CD4-positive, alpha-beta T cell (primary cell): ENCODE measurements at regions not wholly inside any gene's neighbourhood (a gene's known extent, or its start where the extent isn't known, plus 50 kb on each side); places are given as distances from the start of the nearest gene placed in this dataset.

ENCODE experiments used
- ATAC-seq: fragments of 200-7000 bp; cut with Tn5 transposase; one replicate; pipeline ENCODE4 v1.10.0; 2022; ENCODE audit warnings: mild to moderate bottlenecking; ENCODE audit not compliant: poor library complexity
- CTCF ChIA-PET: fragments of 350-600 bp; sonication (Branson Sonifier 250); formaldehyde crosslinking; loops from one replicate; lab custom pipeline; 2021; ENCODE audit warnings: antibody characterized with exemption, inconsistent platforms; lab: Charles Lee
- POLR2A ChIA-PET: fragments of 350-600 bp; sonication (Branson Sonifier 250); formaldehyde crosslinking; loops from one replicate; lab custom pipeline; 2021; ENCODE audit warnings: antibody characterized with exemption, inconsistent platforms; lab: Charles Lee
- DNase-seq, 14 experiments: peaks; one replicate each; pipeline ENCODE4 v3.0.0-alpha.2; 2013 to 2020; ENCODE audit warnings: mixed read lengths in 2 of 14
- H3K27ac ChIP-seq, 2 donors: one replicate each; pipeline versions ENCODE4 v1.5.1 to v1.7.0; 2013; ENCODE audit warnings: low read length in 2 of 2, low read depth in 1 of 2, mild to moderate bottlenecking in 1 of 2
- H3K27me3 ChIP-seq, 2 experiments: 1 replicate in 1 of 2; 2 replicates in 1 of 2; pipeline versions ENCODE4 v1.6.1 to v1.7.0; 2013; ENCODE audit warnings: low read length in 2 of 2, control low read depth in 1 of 2, mild to moderate bottlenecking in 1 of 2, moderate library complexity in 1 of 2; ENCODE audit not compliant: insufficient read depth in 2 of 2, control insufficient read depth in 1 of 2
- H3K36me3 ChIP-seq: one replicate; pipeline ENCODE4 v1.6.1; 2013; ENCODE audit warnings: low read length, control low read depth; ENCODE audit not compliant: insufficient read depth
- H3K4me1 ChIP-seq: one replicate; pipeline ENCODE4 v1.6.1; 2013; ENCODE audit warnings: low read length, control low read depth; ENCODE audit not compliant: insufficient read depth
- H3K4me3 ChIP-seq: one replicate; pipeline ENCODE4 v1.5.1; 2013; ENCODE audit warnings: mild to moderate bottlenecking, low read length, moderate library complexity
- H3K9me3 ChIP-seq, 2 experiments: 1 replicate in 1 of 2; 2 replicates in 1 of 2; pipeline versions ENCODE4 v1.6.1 to v1.7.0; 2013; ENCODE audit warnings: low read length in 2 of 2, mild to moderate bottlenecking in 2 of 2, control low read depth in 1 of 2, moderate library complexity in 1 of 2; ENCODE audit not compliant: control insufficient read depth in 1 of 2, insufficient read depth in 1 of 2
- H3K27ac Mint-ChIP-seq: one replicate; pipeline ENCODE4 v1.8.0; 2020; ENCODE audit warnings: mixed read lengths
- H3K27me3 Mint-ChIP-seq: one replicate; pipeline ENCODE4 v1.8.0; 2021; ENCODE audit warnings: mixed read lengths
- H3K36me3 Mint-ChIP-seq: one replicate; pipeline ENCODE4 v1.8.0; 2021; ENCODE audit warnings: low read depth, mixed read lengths
- H3K4me1 Mint-ChIP-seq: one replicate; pipeline ENCODE4 v1.8.0; 2021; ENCODE audit warnings: low read depth, mixed read lengths
- H3K4me3 Mint-ChIP-seq: one replicate; pipeline ENCODE4 v1.8.0; 2020; ENCODE audit warnings: mild to moderate bottlenecking, mixed read lengths
- H3K9me3 Mint-ChIP-seq: one replicate; pipeline ENCODE4 v1.8.0; 2020; ENCODE audit warnings: mixed read lengths
- intact Hi-C, 2 experiments: fragments of 100-400 bp; cut with DNase I in 1 of 2; cut with micrococcal nuclease in 1 of 2; formaldehyde crosslinking; loops; one replicate each; pipeline versions ENCODE4 v1.15.1 to v1.9.0; 2023 to 2025; cut with DNase I, micrococcal nuclease
- TF ChIP-seq, protein P1 (sequence below): fragments of 200-600 bp; IDR thresholded peaks from one replicate; pipeline ENCODE4 v1.8.0; 2022; ENCODE audit warnings: antibody characterized with exemption, mild to moderate bottlenecking

DNA sequence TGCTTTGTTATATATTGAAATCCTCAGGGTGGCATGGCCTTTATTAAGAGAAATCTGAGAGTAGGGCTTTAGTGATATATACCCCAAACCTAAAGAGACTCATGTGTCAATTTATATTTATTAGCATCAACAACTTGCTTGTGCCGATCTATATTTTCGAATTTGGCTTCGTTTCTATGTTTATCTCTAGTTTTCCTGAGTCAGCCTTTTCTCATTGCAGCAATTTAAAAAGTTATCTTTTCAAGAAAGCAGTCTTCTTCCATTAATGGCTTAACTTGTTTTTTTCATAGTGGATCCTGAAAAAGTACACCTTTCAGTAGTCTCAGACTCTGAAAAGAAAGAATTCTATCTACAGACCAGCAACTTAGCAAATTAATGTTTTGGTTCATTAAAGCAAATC, 99.9 kb upstream of the KCNN2 start:
- no peaks in the 10 kb centered on the region for H3K36me3 ChIP-seq
- Mint-ChIP-seq H3K27me3 (no peaks in the 10 kb centered on the region), H3K4me3 (no peak overlapping the region), H3K4me1 (no peaks in the 10 kb centered on the region), H3K9me3 (peaks cover 2% of the 10 kb centered on the region), H3K27ac (no peak overlapping the region), H3K36me3 (no peaks in the 10 kb centered on the region)
- TF ChIP-seq, protein P1, sequence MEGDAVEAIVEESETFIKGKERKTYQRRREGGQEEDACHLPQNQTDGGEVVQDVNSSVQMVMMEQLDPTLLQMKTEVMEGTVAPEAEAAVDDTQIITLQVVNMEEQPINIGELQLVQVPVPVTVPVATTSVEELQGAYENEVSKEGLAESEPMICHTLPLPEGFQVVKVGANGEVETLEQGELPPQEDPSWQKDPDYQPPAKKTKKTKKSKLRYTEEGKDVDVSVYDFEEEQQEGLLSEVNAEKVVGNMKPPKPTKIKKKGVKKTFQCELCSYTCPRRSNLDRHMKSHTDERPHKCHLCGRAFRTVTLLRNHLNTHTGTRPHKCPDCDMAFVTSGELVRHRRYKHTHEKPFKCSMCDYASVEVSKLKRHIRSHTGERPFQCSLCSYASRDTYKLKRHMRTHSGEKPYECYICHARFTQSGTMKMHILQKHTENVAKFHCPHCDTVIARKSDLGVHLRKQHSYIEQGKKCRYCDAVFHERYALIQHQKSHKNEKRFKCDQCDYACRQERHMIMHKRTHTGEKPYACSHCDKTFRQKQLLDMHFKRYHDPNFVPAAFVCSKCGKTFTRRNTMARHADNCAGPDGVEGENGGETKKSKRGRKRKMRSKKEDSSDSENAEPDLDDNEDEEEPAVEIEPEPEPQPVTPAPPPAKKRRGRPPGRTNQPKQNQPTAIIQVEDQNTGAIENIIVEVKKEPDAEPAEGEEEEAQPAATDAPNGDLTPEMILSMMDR, result no peak
- no peaks in the 10 kb centered on the region for H3K27me3 ChIP-seq
- ChIA-PET CTCF (no interaction called here), POLR2A (no interaction called here)
- H3K4me1 ChIP-seq, result no peaks in the 10 kb centered on the region
- intact Hi-C loops, result no loop called here
- H3K27ac ChIP-seq, result no peak overlapping the region
- no peak for ATAC-seq
- peaks cover 0 to 7% of the 10 kb centered on the region in 2 experiments for H3K9me3 ChIP-seq
- DNase-seq, result no peak
- no peak overlapping the region for H3K4me3 ChIP-seq

DNA sequence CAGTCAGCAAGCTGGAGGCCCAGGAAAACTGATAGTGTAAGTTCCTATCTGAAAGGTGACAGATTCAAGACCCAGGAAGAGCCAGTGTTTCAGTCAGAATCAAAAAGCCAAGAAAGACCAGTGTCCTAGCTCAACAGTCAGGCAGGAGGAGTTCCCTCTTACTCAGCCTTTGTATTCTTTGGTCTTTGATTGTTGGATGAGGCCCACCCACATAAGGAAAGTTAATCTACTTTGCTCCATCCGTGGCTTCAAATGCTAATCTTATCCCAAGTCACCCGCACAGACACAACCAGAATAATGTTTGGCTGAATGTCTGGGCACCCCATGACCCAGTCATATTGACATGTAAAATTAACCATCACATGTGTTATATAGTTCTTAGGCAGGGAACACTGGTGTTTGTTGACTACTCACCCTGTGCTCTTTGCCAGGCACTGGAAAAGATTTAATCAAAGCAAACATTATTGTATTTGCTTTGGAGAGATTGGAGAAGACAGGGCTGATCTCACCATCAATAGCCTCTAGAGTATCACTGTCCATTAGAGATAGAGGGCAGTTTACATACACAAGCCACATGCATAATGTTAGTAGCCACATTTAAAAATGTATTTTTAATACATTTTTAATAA, 96.3 kb upstream of the KCNN2 start:
- Mint-ChIP-seq H3K4me1 (no peaks in the 10 kb centered on the region), H3K9me3 (peaks cover 2% of the 10 kb centered on the region), H3K27ac (no peak overlapping the region), H3K27me3 (no peaks in the 10 kb centered on the region), H3K36me3 (no peaks in the 10 kb centered on the region), H3K4me3 (no peak overlapping the region)
- ChIA-PET CTCF (no interaction called here), POLR2A (no interaction called here)
- intact Hi-C loops, result no loop called here
- ATAC-seq (no peak), DNase-seq (no peak)
- TF ChIP-seq, protein P1, result no peak
- no peak overlapping the region for H3K4me3 ChIP-seq
- no peaks in the 10 kb centered on the region for H3K27me3 ChIP-seq
- no peak overlapping the region for H3K27ac ChIP-seq
- H3K36me3 ChIP-seq, result no peaks in the 10 kb centered on the region
- H3K9me3 ChIP-seq, result no peaks in the 10 kb centered on the region
- H3K4me1 ChIP-seq, result no peaks in the 10 kb centered on the region

DNA sequence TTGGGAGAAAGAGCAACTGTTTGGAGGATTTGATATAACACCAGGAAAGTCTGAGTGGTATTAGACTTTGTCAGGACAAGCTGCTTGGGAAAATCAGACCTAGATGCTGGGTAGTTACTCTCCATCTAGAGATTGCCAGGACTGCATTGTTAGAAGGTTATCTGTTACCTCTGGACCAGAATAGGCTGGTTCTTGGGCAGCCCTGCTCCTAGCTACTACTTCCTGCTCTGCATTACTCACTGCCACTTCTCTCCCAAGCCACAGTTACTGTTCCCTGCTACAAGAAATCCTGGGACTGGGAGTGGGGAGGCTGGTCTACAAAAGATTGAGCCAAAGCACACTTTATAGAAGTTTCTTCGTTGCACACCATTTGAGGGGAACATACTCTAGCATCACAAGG, 95.5 kb upstream of the KCNN2 start:
- H3K9me3 ChIP-seq, result no peaks in the 10 kb centered on the region
- TF ChIP-seq, protein P1, result no peak
- no peaks in the 10 kb centered on the region for H3K4me1 Mint-ChIP-seq
- no peaks in the 10 kb centered on the region for H3K4me1 ChIP-seq
- intact Hi-C loops, result no loop called here
- H3K27ac ChIP-seq, result no peak overlapping the region
- H3K4me3 ChIP-seq, result no peak overlapping the region
- ChIA-PET POLR2A (no interaction called here), CTCF (interaction anchor here (0.8 kb wide), 1 partner anchor 9 kb away, joined by 6 read pairs; no protein-coding TSS in a partner anchor)
- no peak overlapping the region for H3K27ac Mint-ChIP-seq
- no peaks in the 10 kb centered on the region for H3K36me3 ChIP-seq
- DNase-seq (no peak), ATAC-seq (no peak)
- H3K4me3 Mint-ChIP-seq, result no peak overlapping the region
- no peaks in the 10 kb centered on the region for H3K27me3 Mint-ChIP-seq
- no peaks in the 10 kb centered on the region for H3K36me3 Mint-ChIP-seq
- no peaks in the 10 kb centered on the region for H3K9me3 Mint-ChIP-seq
- no peaks in the 10 kb centered on the region for H3K27me3 ChIP-seq
